GM21723 (cell line): ENCODE measurements at regions not wholly inside any gene's neighbourhood (a gene's known extent, or its start where the extent isn't known, plus 50 kb on each side); places are given as distances from the start of the nearest gene placed in this dataset.
"Not testable (repeated sequence)": the region's sequence is repeated elsewhere in the genome, so short reads cannot be mapped to it uniquely, and the experiment has no call there.

Source experiments
- ATAC-seq: cut with Tn5 transposase; IDR thresholded peaks from one replicate; pipeline ENCODE4 v1.9.1; 2021; ENCODE audit warnings: mild to moderate bottlenecking, moderate library complexity; ENCODE audit not compliant: unreplicated experiment

- ATAC-seq = no peak
Measured at GRCh38 chr2:187206471-187206870, 241.6 kb downstream of the CALCRL start.

GRCh38 chr2:187206071-187206470, 242.0 kb downstream of the CALCRL start:
- ATAC-seq = no peak

GRCh38 chr2:187198136-187198535, 249.9 kb downstream of the CALCRL start:
- no peak for ATAC-seq

- no peak for ATAC-seq
Measured at GRCh38 chr2:187194049-187194448, 254.0 kb downstream of the CALCRL start.

GRCh38 chr2:187188783-187189631, 259.0 kb downstream of the CALCRL start:
- no peak for ATAC-seq

- no peak for ATAC-seq
Measured at GRCh38 chr2:187187519-187187918, 260.5 kb downstream of the CALCRL start.

- no peak for ATAC-seq
Measured at GRCh38 chr2:187180529-187180928, 267.5 kb downstream of the CALCRL start.

GRCh38 chr2:187178876-187179275, 269.2 kb downstream of the CALCRL start:
- ATAC-seq = not testable (repeated sequence)

GRCh38 chr2:187177253-187177652, 270.8 kb downstream of the CALCRL start:
- no peak for ATAC-seq

GRCh38 chr2:187174582-187174981, 273.5 kb downstream of the CALCRL start:
- no peak for ATAC-seq

GRCh38 chr2:187171318-187171717, 276.7 kb downstream of the CALCRL start:
- peak; percentile 29 for ATAC-seq

GRCh38 chr2:187169864-187170263, 278.2 kb downstream of the CALCRL start:
- ATAC-seq = no peak

GRCh38 chr2:187168720-187169713, 279.0 kb downstream of the CALCRL start:
- ATAC-seq = peak; percentile 77

- no peak for ATAC-seq
Measured at GRCh38 chr2:187167491-187167890, 280.6 kb downstream of the CALCRL start.

- ATAC-seq = no peak
Measured at GRCh38 chr2:187165936-187166610, 282.0 kb downstream of the CALCRL start.

GRCh38 chr2:187158452-187158851, 289.6 kb downstream of the CALCRL start:
- no peak for ATAC-seq

GRCh38 chr2:187157046-187157445, 291.0 kb downstream of the CALCRL start:
- ATAC-seq = no peak

- ATAC-seq = no peak
Measured at GRCh38 chr2:187155476-187155875, 292.6 kb downstream of the CALCRL start.

GRCh38 chr2:187150670-187151069, 297.4 kb downstream of the CALCRL start:
- ATAC-seq = no peak

- no peak for ATAC-seq
Measured at GRCh38 chr2:187148059-187148714, 299.2 kb upstream of the ZSWIM2 start.
